ENCODE measurements at regions not wholly inside any gene's neighbourhood (a gene's known extent, or its start where the extent isn't known, plus 50 kb on each side); places are given as distances from the start of the nearest gene placed in this dataset.

GRCh38 chr2:208711598-208711997, 305.0 kb downstream of the PTH2R start:
- intact Hi-C loops (cut with micrococcal nuclease): no loop called here
- DNase-seq: no peak
- H3K9me3 Mint-ChIP-seq: no peaks in the 10 kb centered on the region

GRCh38 chr2:208713066-208713745, 306.6 kb downstream of the PTH2R start:
- no peak for TF ChIP-seq CTCF (IDR thresholded peaks at IDR 0.05)
- no CpG with 5 or more reads among the region's 1 CpG for WGBS (ENCODE audit: insufficient coverage)
- no peaks in the 10 kb centered on the region for H3K27me3 ChIP-seq (ENCODE audit: control insufficient read depth in 2 of 2, insufficient read depth in 2 of 2, low read length in 2 of 2)
- no peaks in the 10 kb centered on the region for H3K9me3 Mint-ChIP-seq
- H4K20me1 ChIP-seq (ENCODE audit: insufficient read depth, low read length): no peaks in the 10 kb centered on the region
- no peak overlapping the region for H3K27ac ChIP-seq (ENCODE audit: low read depth in 1 of 2, low read length in 2 of 2)
- H3K9me3 ChIP-seq (replicated peaks in 1 of 2; ENCODE audit: control insufficient read depth in 1 of 2, insufficient read depth in 1 of 2, low read length in 2 of 2): no peaks in the 10 kb centered on the region
- H3K4me3 ChIP-seq (replicated peaks in 1 of 3; ENCODE audit: low read depth in 2 of 3, low read length in 3 of 3): no peak overlapping the region
- H3K9ac ChIP-seq (ENCODE audit: insufficient read depth, low read length, poor library complexity, severe bottlenecking): no peak overlapping the region
- H3K4me1 ChIP-seq (ENCODE audit: control insufficient read depth in 1 of 2, insufficient read depth in 2 of 2, low read length in 2 of 2): no peaks in the 10 kb centered on the region
- H3K4me1 Mint-ChIP-seq: no peaks in the 10 kb centered on the region
- H3K27me3 Mint-ChIP-seq (ENCODE audit: low read depth in 3 of 3): no peaks in the 10 kb centered on the region
- no peaks in the 10 kb centered on the region for H3K36me3 Mint-ChIP-seq
- H3K27ac Mint-ChIP-seq: no peak overlapping the region
- H2AFZ ChIP-seq (ENCODE audit: insufficient read depth, low read depth, low read length, poor library complexity, severe bottlenecking): no peak overlapping the region
- intact Hi-C loops (cut with micrococcal nuclease): no loop called here
- no peak for DNase-seq
- H3K79me2 ChIP-seq (ENCODE audit: insufficient read depth, low read length): no peaks in the 10 kb centered on the region
- no peaks in the 10 kb centered on the region for H3K36me3 ChIP-seq (replicated peaks in 1 of 2; ENCODE audit: control insufficient read depth in 1 of 2, insufficient read depth in 2 of 2, low read length in 2 of 2)
- no peak overlapping the region for H3K4me3 Mint-ChIP-seq
- H3K4me2 ChIP-seq (replicated peaks; ENCODE audit: extremely low read depth, low read length, poor library complexity, severe bottlenecking): no peak overlapping the region

More at GRCh38 chr2:208711598-208711997, 305.0 kb downstream of the PTH2R start:
- Mint-ChIP-seq H3K27me3 (ENCODE audit: low read depth in 3 of 3) (no peaks in the 10 kb centered on the region), H3K27ac (no peak overlapping the region), H3K4me3 (no peak overlapping the region), H3K4me1 (no peaks in the 10 kb centered on the region), H3K36me3 (no peaks in the 10 kb centered on the region)
- Histone ChIP-seq H3K27me3 (ENCODE audit: control insufficient read depth in 2 of 2, insufficient read depth in 2 of 2, low read length in 2 of 2) (no peaks in the 10 kb centered on the region), H3K9ac (ENCODE audit: insufficient read depth, low read length, poor library complexity, severe bottlenecking) (no peak overlapping the region), H3K4me2 (replicated peaks; ENCODE audit: extremely low read depth, low read length, poor library complexity, severe bottlenecking) (no peak overlapping the region), H2AFZ (ENCODE audit: insufficient read depth, low read depth, low read length, poor library complexity, severe bottlenecking) (no peak overlapping the region), H3K4me3 (replicated peaks in 1 of 3; ENCODE audit: low read depth in 2 of 3, low read length in 3 of 3) (no peak overlapping the region), H3K36me3 (replicated peaks in 1 of 2; ENCODE audit: control insufficient read depth in 1 of 2, insufficient read depth in 2 of 2, low read length in 2 of 2) (no peaks in the 10 kb centered on the region), H3K79me2 (ENCODE audit: insufficient read depth, low read length) (no peaks in the 10 kb centered on the region), H3K4me1 (ENCODE audit: control insufficient read depth in 1 of 2, insufficient read depth in 2 of 2, low read length in 2 of 2) (no peaks in the 10 kb centered on the region), H3K27ac (ENCODE audit: low read depth in 1 of 2, low read length in 2 of 2) (no peak overlapping the region), H4K20me1 (ENCODE audit: insufficient read depth, low read length) (no peaks in the 10 kb centered on the region), H3K9me3 (replicated peaks in 1 of 2; ENCODE audit: control insufficient read depth in 1 of 2, insufficient read depth in 1 of 2, low read length in 2 of 2) (no peaks in the 10 kb centered on the region)
- no peak for TF ChIP-seq CTCF (IDR thresholded peaks at IDR 0.05)
